ENCODE measurements at regions not wholly inside any gene's neighbourhood (a gene's known extent, or its start where the extent isn't known, plus 50 kb on each side); places are given as distances from the start of the nearest gene placed in this dataset.

DNA sequence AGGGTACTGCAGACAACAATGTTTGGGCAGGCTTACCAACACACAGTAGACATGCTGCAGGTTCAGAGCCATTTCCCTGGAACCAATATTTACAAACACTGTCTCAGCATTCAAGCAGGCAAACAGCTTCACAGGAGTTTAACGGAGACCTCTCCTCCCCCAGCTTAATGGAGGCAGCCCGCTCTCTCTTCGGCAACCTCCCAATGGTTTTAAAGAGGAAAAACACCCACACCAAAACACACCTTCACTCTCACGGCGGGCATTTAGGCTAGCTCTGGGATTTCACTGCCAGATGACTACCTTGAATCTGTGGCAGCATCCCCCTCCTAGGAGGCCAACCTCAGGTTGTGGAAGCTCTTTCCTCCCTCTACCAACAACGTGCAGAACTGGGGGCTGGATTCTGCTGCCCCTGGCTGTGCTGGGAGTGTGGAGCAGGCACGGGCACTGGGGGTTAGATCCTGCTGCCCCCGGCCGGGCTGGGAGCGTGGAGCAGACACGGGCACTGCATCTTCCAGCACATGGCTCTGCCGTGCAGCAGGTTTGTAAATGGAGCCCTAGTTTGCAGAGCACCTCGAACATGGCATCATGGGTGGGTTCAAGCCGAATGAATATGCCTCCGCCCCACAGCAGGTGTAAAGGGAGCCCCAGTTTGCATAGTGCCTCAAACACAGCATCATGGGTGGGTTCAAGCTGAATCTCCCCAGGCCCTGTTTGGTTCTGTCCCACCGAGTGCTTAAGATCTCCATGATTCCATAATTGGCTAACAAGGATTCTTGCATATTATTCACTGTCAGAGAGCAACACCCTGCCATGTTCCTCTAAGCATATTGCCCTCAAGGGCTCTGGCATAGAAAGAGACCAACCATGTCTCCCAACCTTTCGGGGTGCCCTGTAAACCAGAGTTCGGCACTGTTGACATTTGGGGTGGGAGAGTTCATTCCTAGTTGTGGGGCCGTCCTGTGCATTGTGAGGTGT, 86.4 kb downstream of the RBFOX3 start:
- 0 out of 2 replicates have a peak, but pooled peaks cover 2% of the 10 kb centered on the region for H3K27me3 Mint-ChIP-seq (ENCODE audit: low read depth)
- H3K9me3 Mint-ChIP-seq = no peaks in the 10 kb centered on the region
- POLR2A ChIA-PET = interaction anchor here (0.6 kb wide), 1 partner anchor 1836 kb away, joined by 3 read pairs; no protein-coding TSS in a partner anchor

DNA sequence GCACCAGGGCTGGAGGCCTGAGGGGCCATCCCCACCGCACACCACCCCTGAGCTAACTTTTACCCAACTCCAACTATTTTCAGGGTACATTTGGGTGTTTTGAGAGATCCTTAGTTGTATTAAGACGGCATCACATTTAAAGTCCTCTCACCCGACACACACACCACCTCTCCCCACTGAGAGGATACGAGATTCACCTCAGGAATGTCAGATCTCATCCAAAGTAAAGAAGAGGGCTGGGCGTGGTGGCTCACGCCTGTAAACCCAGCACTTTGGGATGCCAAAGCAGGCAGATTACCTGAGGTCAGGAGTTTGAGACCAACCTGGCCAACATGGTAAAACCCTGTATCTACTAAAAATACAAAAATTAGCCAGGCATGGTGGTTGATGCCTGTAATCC, 88.4 kb downstream of the RBFOX3 start:
- ChIA-PET POLR2A (no interaction called here), CTCF (no interaction called here)
- Mint-ChIP-seq H3K4me3 (no peak overlapping the region), H3K36me3 (no peaks in the 10 kb centered on the region), H3K4me1 (no peaks in the 10 kb centered on the region), H3K9me3 (no peaks in the 10 kb centered on the region), H3K27ac (no peak overlapping the region), H3K27me3 (ENCODE audit: low read depth) (0 out of 2 replicates have a peak, but pooled peaks cover 2% of the 10 kb centered on the region)
- TF ChIP-seq NR2C2 (CRISPR knock-in tag; IDR thresholded peaks at IDR 0.05) = no peak
- TF ChIP-seq, protein P1, sequence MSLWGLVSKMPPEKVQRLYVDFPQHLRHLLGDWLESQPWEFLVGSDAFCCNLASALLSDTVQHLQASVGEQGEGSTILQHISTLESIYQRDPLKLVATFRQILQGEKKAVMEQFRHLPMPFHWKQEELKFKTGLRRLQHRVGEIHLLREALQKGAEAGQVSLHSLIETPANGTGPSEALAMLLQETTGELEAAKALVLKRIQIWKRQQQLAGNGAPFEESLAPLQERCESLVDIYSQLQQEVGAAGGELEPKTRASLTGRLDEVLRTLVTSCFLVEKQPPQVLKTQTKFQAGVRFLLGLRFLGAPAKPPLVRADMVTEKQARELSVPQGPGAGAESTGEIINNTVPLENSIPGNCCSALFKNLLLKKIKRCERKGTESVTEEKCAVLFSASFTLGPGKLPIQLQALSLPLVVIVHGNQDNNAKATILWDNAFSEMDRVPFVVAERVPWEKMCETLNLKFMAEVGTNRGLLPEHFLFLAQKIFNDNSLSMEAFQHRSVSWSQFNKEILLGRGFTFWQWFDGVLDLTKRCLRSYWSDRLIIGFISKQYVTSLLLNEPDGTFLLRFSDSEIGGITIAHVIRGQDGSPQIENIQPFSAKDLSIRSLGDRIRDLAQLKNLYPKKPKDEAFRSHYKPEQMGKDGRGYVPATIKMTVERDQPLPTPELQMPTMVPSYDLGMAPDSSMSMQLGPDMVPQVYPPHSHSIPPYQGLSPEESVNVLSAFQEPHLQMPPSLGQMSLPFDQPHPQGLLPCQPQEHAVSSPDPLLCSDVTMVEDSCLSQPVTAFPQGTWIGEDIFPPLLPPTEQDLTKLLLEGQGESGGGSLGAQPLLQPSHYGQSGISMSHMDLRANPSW (CRISPR knock-in tag; conservative IDR thresholded peaks at IDR 0.05; ENCODE audit: low read depth) = no peak
- TF ChIP-seq FOXP1 (CRISPR knock-in tag; IDR thresholded peaks at IDR 0.05; ENCODE audit: borderline replicate concordance) = no peak
- no peak for TF ChIP-seq EMX1 (CRISPR knock-in tag; IDR thresholded peaks at IDR 0.05)
- no peak for TF ChIP-seq JAZF1 (CRISPR knock-in tag; IDR thresholded peaks at IDR 0.05)
- no peak for TF ChIP-seq GTF2I (CRISPR knock-in tag; conservative IDR thresholded peaks at IDR 0.05)
- no peak for TF ChIP-seq ZNF671 (CRISPR knock-in tag; IDR thresholded peaks at IDR 0.05)
- TF ChIP-seq, protein P2, sequence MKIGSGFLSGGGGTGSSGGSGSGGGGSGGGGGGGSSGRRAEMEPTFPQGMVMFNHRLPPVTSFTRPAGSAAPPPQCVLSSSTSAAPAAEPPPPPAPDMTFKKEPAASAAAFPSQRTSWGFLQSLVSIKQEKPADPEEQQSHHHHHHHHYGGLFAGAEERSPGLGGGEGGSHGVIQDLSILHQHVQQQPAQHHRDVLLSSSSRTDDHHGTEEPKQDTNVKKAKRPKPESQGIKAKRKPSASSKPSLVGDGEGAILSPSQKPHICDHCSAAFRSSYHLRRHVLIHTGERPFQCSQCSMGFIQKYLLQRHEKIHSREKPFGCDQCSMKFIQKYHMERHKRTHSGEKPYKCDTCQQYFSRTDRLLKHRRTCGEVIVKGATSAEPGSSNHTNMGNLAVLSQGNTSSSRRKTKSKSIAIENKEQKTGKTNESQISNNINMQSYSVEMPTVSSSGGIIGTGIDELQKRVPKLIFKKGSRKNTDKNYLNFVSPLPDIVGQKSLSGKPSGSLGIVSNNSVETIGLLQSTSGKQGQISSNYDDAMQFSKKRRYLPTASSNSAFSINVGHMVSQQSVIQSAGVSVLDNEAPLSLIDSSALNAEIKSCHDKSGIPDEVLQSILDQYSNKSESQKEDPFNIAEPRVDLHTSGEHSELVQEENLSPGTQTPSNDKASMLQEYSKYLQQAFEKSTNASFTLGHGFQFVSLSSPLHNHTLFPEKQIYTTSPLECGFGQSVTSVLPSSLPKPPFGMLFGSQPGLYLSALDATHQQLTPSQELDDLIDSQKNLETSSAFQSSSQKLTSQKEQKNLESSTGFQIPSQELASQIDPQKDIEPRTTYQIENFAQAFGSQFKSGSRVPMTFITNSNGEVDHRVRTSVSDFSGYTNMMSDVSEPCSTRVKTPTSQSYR (CRISPR knock-in tag; IDR thresholded peaks at IDR 0.05) = no peak
- TF ChIP-seq ZNF396 (CRISPR knock-in tag; IDR thresholded peaks at IDR 0.05; ENCODE audit: borderline replicate concordance) = no peak
- TF ChIP-seq, protein P3, sequence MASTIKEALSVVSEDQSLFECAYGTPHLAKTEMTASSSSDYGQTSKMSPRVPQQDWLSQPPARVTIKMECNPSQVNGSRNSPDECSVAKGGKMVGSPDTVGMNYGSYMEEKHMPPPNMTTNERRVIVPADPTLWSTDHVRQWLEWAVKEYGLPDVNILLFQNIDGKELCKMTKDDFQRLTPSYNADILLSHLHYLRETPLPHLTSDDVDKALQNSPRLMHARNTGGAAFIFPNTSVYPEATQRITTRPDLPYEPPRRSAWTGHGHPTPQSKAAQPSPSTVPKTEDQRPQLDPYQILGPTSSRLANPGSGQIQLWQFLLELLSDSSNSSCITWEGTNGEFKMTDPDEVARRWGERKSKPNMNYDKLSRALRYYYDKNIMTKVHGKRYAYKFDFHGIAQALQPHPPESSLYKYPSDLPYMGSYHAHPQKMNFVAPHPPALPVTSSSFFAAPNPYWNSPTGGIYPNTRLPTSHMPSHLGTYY (CRISPR knock-in tag; IDR thresholded peaks at IDR 0.05) = no peak
- no peak for TF ChIP-seq NR1H2 (CRISPR knock-in tag; IDR thresholded peaks at IDR 0.05)
- ATAC-seq (no peak), DNase-seq (ENCODE audit: low spot score) (no peak)

More for the DNA sequence above, 86.4 kb downstream of the RBFOX3 start:
- DNase-seq (ENCODE audit: low spot score) (no peak), ATAC-seq (no peak)
- Mint-ChIP-seq H3K4me1 (peaks cover 11% of the 10 kb centered on the region), H3K4me3 (no peak overlapping the region), H3K36me3 (no peaks in the 10 kb centered on the region), H3K27ac (no peak overlapping the region)
- CTCF ChIA-PET = interaction anchor here (0.6 kb wide), 1 partner anchor 222 kb away, joined by 4 read pairs; no protein-coding TSS in a partner anchor
- no peak for TF ChIP-seq SOX15 (CRISPR knock-in tag; IDR thresholded peaks at IDR 0.05)
- no peak for TF ChIP-seq ZNF263 (CRISPR knock-in tag; IDR thresholded peaks at IDR 0.05; ENCODE audit: low read depth)
- no peak for TF ChIP-seq JUN (CRISPR knock-in tag; IDR thresholded peaks at IDR 0.05)
- no peak for TF ChIP-seq CBFB (CRISPR knock-in tag; IDR thresholded peaks at IDR 0.05; ENCODE audit: low read depth)
- no peak for TF ChIP-seq ZNF232 (CRISPR knock-in tag; IDR thresholded peaks at IDR 0.05)

Data from WTC11 (cell line).